GM10248 (cell line): ENCODE measurements at regions not wholly inside any gene's neighbourhood (a gene's known extent, or its start where the extent isn't known, plus 50 kb on each side); places are given as distances from the start of the nearest gene placed in this dataset.

Experiments used
- CTCF ChIA-PET: fragments of 300-600 bp; sonication (Branson Sonifier 250); formaldehyde crosslinking; extraction: SDS; loops from one replicate; lab custom pipeline; 2021; ENCODE audit warnings: antibody characterized with exemption; lab: Yijun Ruan, JAX
- POLR2A ChIA-PET: fragments of 350-650 bp; sonication (Branson Sonifier 250); formaldehyde crosslinking; extraction: SDS; loops from one replicate; lab custom pipeline; 2020; ENCODE audit warnings: antibody characterized with exemption; lab: Yijun Ruan, JAX
- DNase-seq: peaks from one replicate; pipeline ENCODE4 v3.0.0; 2012; ENCODE audit errors: extremely low spot score
- TF ChIP-seq, protein P1 (sequence below): IDR thresholded peaks from 2 replicates; pipeline ENCODE4 v1.5.1; 2012; ENCODE audit warnings: mild to moderate bottlenecking, low read depth; ENCODE audit errors: extremely low read depth, missing control alignments, control extremely low read depth

DNA sequence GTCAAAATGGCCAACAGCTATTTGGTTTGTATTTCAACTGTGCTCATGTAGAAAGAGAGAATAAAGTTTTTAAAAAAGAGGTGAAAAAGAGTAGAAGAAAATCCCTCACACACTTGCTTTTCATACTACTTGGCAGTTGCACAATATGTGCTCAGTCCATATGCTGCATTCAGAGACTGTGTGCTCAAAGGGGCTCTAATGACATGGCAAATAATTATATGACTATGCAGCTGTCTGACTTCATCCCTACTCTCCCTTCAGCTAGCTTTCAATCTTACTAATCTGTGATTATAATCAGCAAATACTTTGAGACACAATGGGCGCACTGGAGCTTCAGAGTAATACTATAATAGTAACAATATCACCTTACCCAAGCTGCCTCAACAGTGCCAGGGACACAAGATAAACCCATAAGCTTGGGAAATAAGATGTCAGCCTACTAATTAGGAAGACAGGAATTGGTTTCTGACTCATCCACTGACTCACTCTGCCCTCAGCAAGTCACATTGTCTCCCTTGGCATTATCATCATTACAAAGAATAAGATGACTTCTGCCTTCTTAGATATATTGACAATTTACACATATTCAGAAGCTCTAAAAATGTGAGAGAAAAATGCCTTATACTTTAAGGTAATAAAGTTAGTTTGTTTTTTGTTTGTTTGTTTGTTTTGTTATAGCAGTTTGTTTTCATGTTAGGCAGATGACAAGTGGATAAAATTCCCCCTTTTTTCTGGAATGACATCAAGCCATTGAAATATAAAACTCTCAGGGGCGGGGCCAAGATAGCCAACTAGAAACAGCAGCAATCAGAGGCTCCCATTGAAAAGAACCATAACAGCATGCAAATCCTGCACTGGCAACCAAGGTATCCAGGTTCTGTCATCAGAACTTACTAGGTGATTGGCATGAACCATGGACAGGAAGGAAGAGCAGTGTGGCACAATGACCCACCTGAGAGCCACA lies 311.6 kb downstream of the FAM133A start:
- DNase-seq, result no peak
- POLR2A ChIA-PET, result no interaction called here
- CTCF ChIA-PET, result no interaction called here
- TF ChIP-seq, protein P1, sequence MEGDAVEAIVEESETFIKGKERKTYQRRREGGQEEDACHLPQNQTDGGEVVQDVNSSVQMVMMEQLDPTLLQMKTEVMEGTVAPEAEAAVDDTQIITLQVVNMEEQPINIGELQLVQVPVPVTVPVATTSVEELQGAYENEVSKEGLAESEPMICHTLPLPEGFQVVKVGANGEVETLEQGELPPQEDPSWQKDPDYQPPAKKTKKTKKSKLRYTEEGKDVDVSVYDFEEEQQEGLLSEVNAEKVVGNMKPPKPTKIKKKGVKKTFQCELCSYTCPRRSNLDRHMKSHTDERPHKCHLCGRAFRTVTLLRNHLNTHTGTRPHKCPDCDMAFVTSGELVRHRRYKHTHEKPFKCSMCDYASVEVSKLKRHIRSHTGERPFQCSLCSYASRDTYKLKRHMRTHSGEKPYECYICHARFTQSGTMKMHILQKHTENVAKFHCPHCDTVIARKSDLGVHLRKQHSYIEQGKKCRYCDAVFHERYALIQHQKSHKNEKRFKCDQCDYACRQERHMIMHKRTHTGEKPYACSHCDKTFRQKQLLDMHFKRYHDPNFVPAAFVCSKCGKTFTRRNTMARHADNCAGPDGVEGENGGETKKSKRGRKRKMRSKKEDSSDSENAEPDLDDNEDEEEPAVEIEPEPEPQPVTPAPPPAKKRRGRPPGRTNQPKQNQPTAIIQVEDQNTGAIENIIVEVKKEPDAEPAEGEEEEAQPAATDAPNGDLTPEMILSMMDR, result no peak
